Esophagus squamous epithelium (tissue), 5 donors: ENCODE measurements at regions not wholly inside any gene's neighbourhood (a gene's known extent, or its start where the extent isn't known, plus 50 kb on each side); places are given as distances from the start of the nearest gene placed in this dataset.

Source experiments
- DNase-seq: peaks from one replicate; lab custom pipeline; 2025; lab: John Stamatoyannopoulos, UW
- H3K27ac ChIP-seq, 4 donors: fragments of 200-600 bp; sonication (generic); one replicate each; pipeline ENCODE4 v1.5.1; 2016 to 2019; ENCODE audit warnings: mild to moderate bottlenecking in 1 of 4
- H3K27me3 ChIP-seq, 4 donors: fragments of 200-600 bp; sonication (generic); 1 replicate in 3 of 4; 2 replicates in 1 of 4; pipeline versions ENCODE4 v1.5.1 to v1.6.0; 2017 to 2021; ENCODE audit warnings: antibody characterized with exemption in 1 of 4
- H3K36me3 ChIP-seq, 3 donors: fragments of 200-600 bp; sonication (generic); one replicate each; pipeline ENCODE4 v1.5.1; 2016 to 2019
- H3K4me1 ChIP-seq, 3 donors: fragments of 200-600 bp; sonication (generic); one replicate each; pipeline ENCODE4 v1.5.1; 2017 to 2019
- H3K4me3 ChIP-seq, 4 donors: fragments of 200-600 bp; sonication (generic); 1 replicate in 3 of 4; 2 replicates in 1 of 4; pipeline ENCODE4 v1.5.1; 2016 to 2019; ENCODE audit warnings: mild to moderate bottlenecking in 2 of 4, moderate library complexity in 1 of 4
- H3K9me3 ChIP-seq, 3 donors: fragments of 200-600 bp; sonication (generic); one replicate each; pipeline ENCODE4 v1.5.1; 2016 to 2019
- CTCF ChIP-seq, 6 experiments: fragments of 450-650 bp in 4 of 6; fragments of 200-600 bp in 2 of 6; sonication (generic) in 2 of 6; IDR thresholded peaks; one replicate each; pipeline ENCODE4 v1.5.1; 2016 to 2019; ENCODE audit warnings: antibody characterized with exemption in 6 of 6, mild to moderate bottlenecking in 4 of 6, moderate library complexity in 4 of 6
- POLR2A ChIP-seq, 4 donors: fragments of 450-650 bp; IDR thresholded peaks; one replicate each; pipeline ENCODE4 v1.6.1; 2017; ENCODE audit warnings: antibody characterized with exemption in 4 of 4, mild to moderate bottlenecking in 4 of 4, moderate library complexity in 3 of 4
- WGBS, 2 donors: methylation state at CpG; one replicate each; pipeline ENCODE4 v1.1.5; 2018; 5-methylcytosine and 5-hydroxymethylcytosine counted together
- intact Hi-C: fragments of 100-400 bp; cut with DNase I; formaldehyde crosslinking; loops from one replicate; pipeline ENCODE4 v1.15.0; 2022
- donor health status: DM: yes; HTN: yes; CAD: no.

GRCh38 chr1:5005171-5005570 is 350.8 kb downstream of the AJAP1 start:
- Histone ChIP-seq H3K4me1 (no peaks in the 10 kb centered on the region), H3K27ac (no peak overlapping the region), H3K36me3 (no peaks in the 10 kb centered on the region), H3K9me3 (no peaks in the 10 kb centered on the region), H3K4me3 (no peak overlapping the region), H3K27me3 (peaks cover 0 to 3% (median 0%) of the 10 kb centered on the region in 4 donors)
- TF ChIP-seq CTCF (IDR thresholded peaks at IDR 0.05) (no peak), POLR2A (IDR thresholded peaks at IDR 0.05) (no peak)
- intact Hi-C loops, result no loop called here
- WGBS, 2 donors, result 64 to 68% methylated on average over 6 of the region's 6 CpGs
- DNase-seq, result no peak

- no peak for TF ChIP-seq POLR2A (IDR thresholded peaks at IDR 0.05)
- TF ChIP-seq CTCF (IDR thresholded peaks at IDR 0.05), result no peak
- H3K36me3 ChIP-seq, result no peaks in the 10 kb centered on the region
- no peaks in the 10 kb centered on the region for H3K27me3 ChIP-seq
- DNase-seq, result no peak
- no peak overlapping the region for H3K27ac ChIP-seq
- intact Hi-C loops, result no loop called here
- H3K4me1 ChIP-seq, result no peaks in the 10 kb centered on the region
- H3K9me3 ChIP-seq, result no peaks in the 10 kb centered on the region
- no peak overlapping the region for H3K4me3 ChIP-seq
- 70 to 88% methylated on average over 1 to 2 of the region's 2 CpGs for WGBS, 2 donors
These were observed 348.3 kb downstream of the AJAP1 start for GRCh38 chr1:5002676-5003075.

- TF ChIP-seq CTCF (IDR thresholded peaks at IDR 0.05), result no peak
- TF ChIP-seq POLR2A (IDR thresholded peaks at IDR 0.05), result no peak
- intact Hi-C loops, result no loop called here
- DNase-seq, result no peak
- H3K27ac ChIP-seq, result no peak overlapping the region
- H3K36me3 ChIP-seq, result no peaks in the 10 kb centered on the region
- H3K9me3 ChIP-seq, result no peaks in the 10 kb centered on the region
- WGBS, 2 donors, result 40 to 47% methylated on average over 5 of the region's 5 CpGs
- H3K4me3 ChIP-seq, result no peak overlapping the region
- H3K4me1 ChIP-seq, result no peaks in the 10 kb centered on the region
- no peaks in the 10 kb centered on the region for H3K27me3 ChIP-seq
These were observed 347.1 kb downstream of the AJAP1 start for GRCh38 chr1:5001466-5001865.

- Histone ChIP-seq H3K27ac (no peak overlapping the region), H3K27me3 (peaks cover 0 to 18% (median 0%) of the 10 kb centered on the region in 4 donors), H3K4me1 (no peaks in the 10 kb centered on the region), H3K36me3 (no peaks in the 10 kb centered on the region), H3K4me3 (no peak overlapping the region), H3K9me3 (no peaks in the 10 kb centered on the region)
- DNase-seq, result no peak
- intact Hi-C loops, result no loop called here
- TF ChIP-seq POLR2A (IDR thresholded peaks at IDR 0.05) (no peak), CTCF (IDR thresholded peaks at IDR 0.05) (no peak)
- 34 to 41% methylated on average over 5 of the region's 5 CpGs for WGBS, 2 donors
These were observed 331.9 kb downstream of the AJAP1 start for GRCh38 chr1:4986306-4986705.

GRCh38 chr1:4984841-4985240 is 330.4 kb downstream of the AJAP1 start:
- intact Hi-C loops, result no loop called here

More at GRCh38 chr1:4984841-4985240, 330.4 kb downstream of the AJAP1 start:
- no peak for TF ChIP-seq POLR2A (IDR thresholded peaks at IDR 0.05)
- TF ChIP-seq CTCF (IDR thresholded peaks at IDR 0.05), result no peak
- no peak for DNase-seq
- Histone ChIP-seq H3K27ac (no peak overlapping the region), H3K9me3 (no peaks in the 10 kb centered on the region), H3K4me3 (no peak overlapping the region), H3K36me3 (no peaks in the 10 kb centered on the region), H3K27me3 (peaks cover 0 to 21% (median 0%) of the 10 kb centered on the region in 4 donors), H3K4me1 (no peaks in the 10 kb centered on the region)
- 65 to 68% methylated on average over 2 to 11 of the region's 18 CpGs for WGBS, 2 donors
